ENCODE measurements at regions not wholly inside any gene's neighbourhood (a gene's known extent, or its start where the extent isn't known, plus 50 kb on each side); places are given as distances from the start of the nearest gene placed in this dataset.

GRCh38 chr10:35699848-35700486, 57.9 kb upstream of the FZD8 start:
- no peak overlapping the region for H3K4me3 ChIP-seq (replicated peaks; ENCODE audit: low read depth, low read length)
- no peaks in the 10 kb centered on the region for H3K36me3 ChIP-seq (ENCODE audit: control insufficient read depth, insufficient read depth, low read length)
- no peaks in the 10 kb centered on the region for H3K27me3 ChIP-seq (replicated peaks; ENCODE audit: control insufficient read depth, insufficient read depth, low read length)
- DNase-seq (ENCODE audit: extremely low read depth, insufficient read length) = no peak
- no peak for TF ChIP-seq CTCF (IDR thresholded peaks at IDR 0.05; ENCODE audit: insufficient read depth, low read length, poor library complexity, severe bottlenecking)

DNA sequence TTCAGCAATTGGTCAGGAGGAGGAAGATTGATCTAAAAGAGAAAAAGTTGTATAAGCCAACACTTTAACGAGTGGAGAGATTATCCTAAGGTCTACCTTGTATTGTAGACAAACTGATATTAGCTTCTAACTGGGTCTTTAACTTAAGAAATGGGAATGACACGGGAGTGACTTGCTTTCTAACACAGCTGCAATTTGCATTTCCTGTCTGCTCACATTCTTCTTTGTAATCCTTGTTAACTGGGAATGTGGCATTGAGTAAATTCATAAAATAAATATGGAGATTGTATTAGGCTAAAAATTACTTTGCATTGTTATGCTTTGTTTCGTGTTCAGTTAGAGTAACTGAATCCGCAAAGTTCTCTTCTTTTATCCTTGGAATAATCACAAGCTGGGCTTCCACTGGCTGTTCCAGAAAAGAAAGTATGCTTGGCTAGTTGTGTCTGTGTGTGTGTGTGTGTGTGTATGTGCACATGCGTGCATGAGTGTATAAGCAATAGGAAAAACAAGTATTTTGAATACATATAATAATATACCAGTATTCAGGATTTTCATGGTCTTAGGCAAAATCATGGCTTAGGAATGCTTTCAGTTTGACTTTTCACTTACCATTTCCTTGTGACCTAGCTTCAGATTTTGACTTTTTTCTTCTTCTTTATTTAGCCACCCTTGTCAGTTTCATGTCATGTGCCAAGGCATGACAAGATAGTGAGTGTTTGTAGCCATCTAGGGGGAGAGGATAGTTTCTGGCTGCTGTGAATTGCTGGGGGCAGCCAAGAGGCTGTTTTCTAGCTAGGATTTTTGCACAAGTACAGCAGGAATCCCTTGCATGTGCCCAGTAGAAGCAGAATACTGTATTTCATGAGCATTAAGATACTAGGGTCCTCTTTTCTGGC, 54.5 kb upstream of the FZD8 start:
- no peak for TF ChIP-seq CTCF (IDR thresholded peaks at IDR 0.05; ENCODE audit: insufficient read depth, low read length, poor library complexity, severe bottlenecking)
- no peak for DNase-seq (ENCODE audit: extremely low read depth, insufficient read length)
- Histone ChIP-seq H3K27me3 (replicated peaks; ENCODE audit: control insufficient read depth, insufficient read depth, low read length) (no peaks in the 10 kb centered on the region), H3K36me3 (ENCODE audit: control insufficient read depth, insufficient read depth, low read length) (no peaks in the 10 kb centered on the region), H3K4me3 (replicated peaks; ENCODE audit: low read depth, low read length) (no peak overlapping the region)

- H3K36me3 ChIP-seq (ENCODE audit: control insufficient read depth, insufficient read depth, low read length) = no peaks in the 10 kb centered on the region
- no peak overlapping the region for H3K4me3 ChIP-seq (replicated peaks; ENCODE audit: low read depth, low read length)
- no peak for DNase-seq (ENCODE audit: extremely low read depth, insufficient read length)
- no peaks in the 10 kb centered on the region for H3K27me3 ChIP-seq (replicated peaks; ENCODE audit: control insufficient read depth, insufficient read depth, low read length)
- TF ChIP-seq CTCF (IDR thresholded peaks at IDR 0.05; ENCODE audit: insufficient read depth, low read length, poor library complexity, severe bottlenecking) = no peak
Measured at GRCh38 chr10:35693800-35694199, 51.7 kb upstream of the FZD8 start.
